Fibroblast of skin of abdomen (primary cell): ENCODE measurements at regions not wholly inside any gene's neighbourhood (a gene's known extent, or its start where the extent isn't known, plus 50 kb on each side); places are given as distances from the start of the nearest gene placed in this dataset.

Experiments
- DNase-seq: peaks from one replicate; pipeline ENCODE4 v3.0.0-alpha.2; 2013

- no peak for DNase-seq
Measured at GRCh38 chr15:61327019-61327631, 98.0 kb upstream of the RORA start.

GRCh38 chr15:61319892-61320291 lies 90.8 kb upstream of the RORA start:
- no peak for DNase-seq

GRCh38 chr15:61318802-61319525 lies 89.9 kb upstream of the RORA start:
- no peak for DNase-seq

GRCh38 chr15:61318301-61318700 lies 89.2 kb upstream of the RORA start:
- DNase-seq: no peak

GRCh38 chr15:61315471-61315870 lies 86.4 kb upstream of the RORA start:
- DNase-seq: no peak

- no peak for DNase-seq
Measured at GRCh38 chr15:61314427-61314826, 85.3 kb upstream of the RORA start.

GRCh38 chr15:61309617-61310016 lies 80.5 kb upstream of the RORA start:
- no peak for DNase-seq

DNA sequence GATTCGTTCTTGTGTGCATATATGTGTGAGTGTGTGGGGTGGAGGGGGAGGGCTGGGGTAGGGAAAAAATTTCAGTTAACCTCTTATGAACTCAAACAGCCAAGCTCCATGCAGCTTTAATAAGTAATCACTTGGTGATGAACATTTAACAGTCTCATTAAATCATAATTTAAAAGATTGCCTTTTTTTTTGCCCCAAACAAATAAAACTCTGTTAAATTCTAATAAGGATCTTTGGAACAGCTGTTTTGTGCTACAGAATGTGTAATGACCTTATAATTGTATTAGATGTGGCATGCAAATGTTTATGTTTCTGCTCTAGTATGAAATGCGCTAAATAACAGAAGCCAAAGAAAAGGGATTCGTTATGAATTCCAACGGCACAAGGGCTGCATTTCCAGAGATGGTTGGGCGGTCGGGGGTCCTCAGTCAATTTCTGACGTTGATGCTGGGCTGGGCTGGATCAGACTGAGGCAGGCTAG lies 80.0 kb upstream of the RORA start:
- no peak for DNase-seq

DNA sequence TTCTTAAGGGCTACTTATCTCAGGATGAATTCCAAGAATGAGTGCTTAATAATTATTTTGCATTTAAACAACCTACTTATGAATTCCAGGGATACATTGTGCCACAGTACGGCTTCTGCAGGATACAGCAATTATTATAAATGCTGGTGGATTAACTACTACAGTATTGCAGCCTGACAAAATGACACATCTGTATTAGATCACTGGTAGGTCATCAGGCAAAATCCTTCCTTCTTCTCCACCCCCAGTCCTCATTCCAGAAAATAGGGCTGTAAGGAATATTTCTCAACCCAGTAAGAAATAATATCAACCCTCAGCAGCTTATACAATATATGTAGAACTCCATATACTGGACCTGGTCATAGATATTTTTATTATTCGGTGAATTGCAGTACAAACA lies 79.3 kb upstream of the RORA start:
- DNase-seq: no peak

- DNase-seq: no peak
Measured at GRCh38 chr15:61307474-61307873, 78.4 kb upstream of the RORA start.

DNA sequence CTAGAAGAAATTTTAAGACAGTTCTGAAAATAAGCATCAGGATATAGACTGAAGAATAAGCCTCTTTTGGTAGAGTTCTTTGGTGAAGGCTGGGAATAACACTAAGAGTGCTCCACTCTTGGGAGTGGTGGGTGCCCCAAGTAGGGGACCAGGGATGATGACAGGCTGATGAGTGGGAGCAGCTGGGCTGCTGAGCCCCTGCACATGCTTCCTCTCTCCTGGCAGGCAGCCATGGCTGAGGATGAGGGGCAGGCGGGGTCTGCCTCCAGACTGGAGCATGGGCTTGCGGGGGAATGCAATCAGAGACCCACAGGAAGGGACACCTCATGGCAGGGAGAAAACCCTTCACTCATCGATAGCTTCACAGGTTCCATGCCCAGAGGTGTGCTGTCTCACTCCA lies 72.6 kb upstream of the RORA start:
- no peak for DNase-seq

DNA sequence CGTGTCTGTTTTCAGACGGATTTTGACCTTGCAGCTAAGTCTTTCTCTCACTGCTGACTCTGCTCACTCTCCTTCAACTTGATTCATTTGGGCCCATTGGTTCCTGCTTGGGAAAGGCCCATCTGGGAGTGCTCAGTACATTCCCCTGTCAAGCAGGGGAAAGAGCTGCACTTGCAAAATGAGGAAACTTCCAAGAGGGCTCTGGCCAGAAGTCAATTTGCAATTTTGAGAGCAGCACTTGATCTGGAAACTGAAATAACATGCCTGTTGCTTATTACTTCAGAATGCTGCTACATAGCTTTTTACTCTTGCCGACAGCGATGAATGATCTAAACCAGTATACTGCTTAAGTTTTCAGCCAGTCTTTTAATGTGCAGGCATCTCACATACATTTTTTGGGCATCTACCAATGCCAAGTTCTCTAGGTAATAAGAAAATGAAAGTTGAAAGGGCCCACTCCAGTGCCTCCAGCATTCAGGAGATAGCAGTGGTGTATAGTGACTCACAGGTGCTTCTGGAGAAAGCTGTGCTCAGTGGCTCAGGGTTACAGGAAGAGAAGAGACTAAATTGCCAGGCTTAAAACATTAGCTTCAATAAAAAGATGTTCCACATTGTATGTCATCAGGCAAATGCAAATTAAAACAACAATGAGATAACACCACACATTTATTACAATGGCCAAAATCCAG lies 70.1 kb upstream of the RORA start:
- DNase-seq: no peak

GRCh38 chr15:61295239-61295638 lies 66.1 kb upstream of the RORA start:
- no peak for DNase-seq

DNA sequence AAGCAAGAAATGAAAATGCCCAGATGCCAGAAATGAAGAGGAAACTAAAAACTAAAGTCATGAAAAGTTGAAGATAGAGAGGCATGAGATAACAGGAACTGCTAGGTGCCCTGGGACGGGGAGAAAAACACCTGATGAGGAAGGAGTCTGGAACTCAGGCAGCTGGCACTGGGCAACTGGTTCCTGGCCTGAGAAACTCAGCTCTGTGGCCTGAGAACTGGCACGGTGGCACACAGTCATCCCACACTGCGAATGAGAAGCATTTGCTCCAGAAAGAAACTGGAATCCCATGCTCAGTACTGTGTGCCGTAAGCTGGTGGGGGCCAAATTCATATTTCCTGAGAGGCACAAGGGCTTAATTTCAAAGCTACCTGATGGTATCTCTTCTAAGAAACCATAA lies 53.6 kb upstream of the RORA start:
- no peak for DNase-seq

DNA sequence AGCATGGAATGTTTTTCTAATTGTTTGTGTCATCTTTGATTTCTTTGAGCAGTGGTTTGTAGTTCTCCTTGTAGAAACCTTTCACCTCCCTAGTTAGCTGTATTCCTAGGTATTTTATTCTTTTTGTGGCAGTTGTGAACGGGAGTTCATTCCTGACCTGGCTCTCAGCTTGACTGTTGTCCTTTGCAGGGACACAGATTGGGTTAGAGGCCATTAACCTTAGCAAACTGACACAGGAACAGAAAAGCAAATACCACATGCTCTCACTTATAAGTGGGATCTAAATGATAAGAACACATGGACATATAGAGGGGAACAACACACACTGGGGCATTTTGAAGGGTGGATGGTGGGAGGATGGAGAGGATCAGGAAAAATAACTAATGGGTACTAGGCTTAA lies 52.2 kb upstream of the RORA start:
- DNase-seq: no peak
